ENCODE measurements at regions not wholly inside any gene's neighbourhood (a gene's known extent, or its start where the extent isn't known, plus 50 kb on each side); places are given as distances from the start of the nearest gene placed in this dataset.

- TF ChIP-seq RAD21 (IDR thresholded peaks at IDR 0.05; ENCODE audit: low read depth), result no peak
- no peak for TF ChIP-seq CTCF (IDR thresholded peaks at IDR 0.05 in 2 of 3, conservative IDR thresholded peaks at IDR 0.05 in 1 of 3; ENCODE audit: borderline replicate concordance in 1 of 3, insufficient read depth in 1 of 3, low read depth in 2 of 3, low read length in 2 of 3)
- TF ChIP-seq TCF7L2 (IDR thresholded peaks at IDR 0.05; ENCODE audit: borderline replicate concordance, extremely low read depth, insufficient read depth, insufficient read length), result no peak
- TF ChIP-seq SIN3A (IDR thresholded peaks at IDR 0.05; ENCODE audit: low read depth), result no peak
- TF ChIP-seq POLR2A (IDR thresholded peaks at IDR 0.05; ENCODE audit: borderline replicate concordance, extremely low read depth, insufficient read depth, insufficient read length), result no peak
- no peak for TF ChIP-seq JUND (IDR thresholded peaks at IDR 0.05)
- no peak for TF ChIP-seq POLR2AphosphoS5 (IDR thresholded peaks at IDR 0.05; ENCODE audit: low read depth, low read length)
- no peak for TF ChIP-seq ATF3 (IDR thresholded peaks at IDR 0.05)
- TF ChIP-seq YY1 (IDR thresholded peaks at IDR 0.05; ENCODE audit: extremely low read depth, insufficient replicate concordance, low read depth, low read length), result no peak
- TF ChIP-seq EZH2 (IDR thresholded peaks at IDR 0.05), result no peak
- TF ChIP-seq EZH2phosphoT487 (IDR thresholded peaks at IDR 0.05; ENCODE audit: borderline replicate concordance), result no peak
- TF ChIP-seq EGR1 (IDR thresholded peaks at IDR 0.05; ENCODE audit: low read depth), result no peak
- no peak for TF ChIP-seq REST (IDR thresholded peaks at IDR 0.05; ENCODE audit: low read depth)
These were observed 89.7 kb downstream of the MAF start for GRCh38 chr16:79510879-79511278.
